ENCODE measurements at regions not wholly inside any gene's neighbourhood (a gene's known extent, or its start where the extent isn't known, plus 50 kb on each side); places are given as distances from the start of the nearest gene placed in this dataset.

GRCh38 chr3:107897471-107898061 lies 193.3 kb downstream of the CD47 start:
- intact Hi-C loops (cut with DNase I), result no loop called here
- no peaks in the 10 kb centered on the region for H3K9me3 ChIP-seq
- TF ChIP-seq POLR2A (IDR thresholded peaks at IDR 0.05) (no peak), POLR2AphosphoS5 (IDR thresholded peaks at IDR 0.05; ENCODE audit: insufficient read depth in 1 of 2, low read depth in 1 of 2) (no peak), CTCF (IDR thresholded peaks at IDR 0.05) (no peak)

GRCh38 chr3:107894998-107895397 lies 195.8 kb downstream of the CD47 start:
- Histone ChIP-seq H3K27me3 (no peaks in the 10 kb centered on the region), H3K9me3 (no peaks in the 10 kb centered on the region), H3K4me3 (no peak overlapping the region), H3K27ac (no peak overlapping the region), H3K4me1 (no peaks in the 10 kb centered on the region), H3K36me3 (no peaks in the 10 kb centered on the region)
- no peak for DNase-seq (ENCODE audit: extremely low spot score in 2 of 2)
- intact Hi-C loops (cut with DNase I), result no loop called here
- TF ChIP-seq POLR2AphosphoS5 (IDR thresholded peaks at IDR 0.05; ENCODE audit: insufficient read depth in 1 of 2, low read depth in 1 of 2) (no peak), POLR2A (IDR thresholded peaks at IDR 0.05) (no peak), CTCF (IDR thresholded peaks at IDR 0.05) (no peak)

More at GRCh38 chr3:107897471-107898061, 193.3 kb downstream of the CD47 start:
- no peak for DNase-seq (ENCODE audit: extremely low spot score in 2 of 2)
- no peaks in the 10 kb centered on the region for H3K36me3 ChIP-seq
- H3K4me1 ChIP-seq, result no peaks in the 10 kb centered on the region
- no peaks in the 10 kb centered on the region for H3K27me3 ChIP-seq
- no peak overlapping the region for H3K27ac ChIP-seq
- H3K4me3 ChIP-seq, result no peak overlapping the region

- no peaks in the 10 kb centered on the region for H3K36me3 ChIP-seq
- no peak for TF ChIP-seq CTCF (IDR thresholded peaks at IDR 0.05)
- no peak for TF ChIP-seq POLR2A (IDR thresholded peaks at IDR 0.05)
- TF ChIP-seq POLR2AphosphoS5 (IDR thresholded peaks at IDR 0.05; ENCODE audit: insufficient read depth in 1 of 2, low read depth in 1 of 2), result no peak
Observed at GRCh38 chr3:107892955-107893624, 197.7 kb downstream of the CD47 start.

GRCh38 chr3:107884719-107885460 lies 205.9 kb downstream of the CD47 start:
- Histone ChIP-seq H3K9me3 (no peaks in the 10 kb centered on the region), H3K4me3 (no peak overlapping the region), H3K27ac (no peak overlapping the region), H3K4me1 (no peaks in the 10 kb centered on the region), H3K27me3 (no peaks in the 10 kb centered on the region), H3K36me3 (no peaks in the 10 kb centered on the region)
- DNase-seq (ENCODE audit: extremely low spot score in 2 of 2), result no peak
- TF ChIP-seq POLR2A (IDR thresholded peaks at IDR 0.05) (no peak), CTCF (IDR thresholded peaks at IDR 0.05) (no peak), POLR2AphosphoS5 (IDR thresholded peaks at IDR 0.05; ENCODE audit: insufficient read depth in 1 of 2, low read depth in 1 of 2) (no peak)
- intact Hi-C loops (cut with DNase I), result no loop called here

More at GRCh38 chr3:107892955-107893624, 197.7 kb downstream of the CD47 start:
- Histone ChIP-seq H3K27me3 (no peaks in the 10 kb centered on the region), H3K27ac (no peak overlapping the region), H3K4me3 (no peak overlapping the region), H3K4me1 (no peaks in the 10 kb centered on the region), H3K9me3 (no peaks in the 10 kb centered on the region)
- intact Hi-C loops (cut with DNase I), result no loop called here
- no peak for DNase-seq (ENCODE audit: extremely low spot score in 2 of 2)
